HepG2 (cell line): ENCODE measurements at regions not wholly inside any gene's neighbourhood (a gene's known extent, or its start where the extent isn't known, plus 50 kb on each side); places are given as distances from the start of the nearest gene placed in this dataset.

Experiments
- ATAC-seq: fragments of 200-7000 bp; cut with Tn5 transposase; 3 replicates; pipeline ENCODE4 v1.9.1; 2020; ENCODE audit warnings: mild to moderate bottlenecking, moderate library complexity
- BruUV-seq: library from RNA; stranded (reverse); fragments of 400-500 nt; replicated peaks from 2 replicates; lab custom pipeline; 2021; lab: Mats Ljungman, UMichigan
- CTCF ChIA-PET: fragments of 300-600 bp; formaldehyde crosslinking; extraction: SDS; loops from one replicate; lab custom pipeline; 2021; ENCODE audit warnings: low total read pairs, inconsistent platforms, low intra/inter-chr PET ratio; lab: Yijun Ruan, JAX
- POLR2A ChIA-PET: fragments of 350-600 bp; sonication (Branson Sonifier 250); formaldehyde crosslinking; loops from one replicate; lab custom pipeline; 2020; ENCODE audit warnings: antibody characterized with exemption, inconsistent platforms; lab: Yijun Ruan, JAX
- DNase-seq: peaks from one replicate; pipeline ENCODE4 v3.0.0-alpha.2; 2015; ENCODE audit warnings: low spot score
- FAIRE-seq: peaks from 3 replicates; lab custom pipeline; 2011; peaks lifted over from hg19 to GRCh38; lab: Jason Lieb, UNC
- H2AFZ ChIP-seq: one replicate; pipeline ENCODE4 v1.6.1; 2011; ENCODE audit warnings: low read length, inconsistent platforms
- H3K27ac ChIP-seq: fragments of 300-600 bp; 3 replicates; pipeline ENCODE4 v1.8.0; 2011; ENCODE audit warnings: mixed run types, mild to moderate bottlenecking, mixed read lengths, low read length, inconsistent platforms; ENCODE audit not compliant: insufficient read depth; ENCODE audit errors: extremely low read length
- H3K27me3 ChIP-seq, 2 experiments: fragments of 200-600 bp in 1 of 2; 2 replicates in 1 of 2; 3 replicates in 1 of 2; pipeline versions ENCODE4 v1.6.0 to v1.8.0; 2011; ENCODE audit warnings: low read length in 2 of 2, mild to moderate bottlenecking in 2 of 2, moderate library complexity in 2 of 2, inconsistent platforms in 1 of 2; ENCODE audit not compliant: insufficient read depth in 2 of 2, control insufficient read depth in 1 of 2
- H3K36me3 ChIP-seq, 2 experiments: fragments of 200-600 bp in 1 of 2; replicated peaks in 1 of 2; 2 replicates in 1 of 2; 3 replicates in 1 of 2; pipeline versions ENCODE4 v1.5.1 to v1.8.0; 2011; ENCODE audit warnings: low read length in 2 of 2, inconsistent platforms in 1 of 2; ENCODE audit not compliant: insufficient read depth in 2 of 2, control insufficient read depth in 1 of 2
- H3K4me1 ChIP-seq: 2 replicates; pipeline ENCODE4 v1.5.1; 2012; ENCODE audit warnings: low read length, inconsistent platforms; ENCODE audit not compliant: insufficient read depth
- H3K4me2 ChIP-seq: 2 replicates; pipeline ENCODE4 v1.6.0; 2011; ENCODE audit warnings: low read depth, low read length, inconsistent platforms
- H3K4me3 ChIP-seq, 3 experiments: fragments of 200-600 bp in 1 of 3; sonication (generic), shearing (Covaris generic) in 1 of 3; replicated peaks in 1 of 3; 2 replicates each; pipeline ENCODE4 v1.5.1; 2011 to 2016; ENCODE audit warnings: low read length in 3 of 3, inconsistent platforms in 2 of 3, low read depth in 2 of 3, mild to moderate bottlenecking in 2 of 3, control low read depth in 1 of 3, mixed read lengths in 1 of 3; ENCODE audit not compliant: insufficient read depth in 1 of 3
- H3K79me2 ChIP-seq: one replicate; pipeline ENCODE4 v1.6.1; 2011; ENCODE audit warnings: low read length, inconsistent platforms; ENCODE audit not compliant: insufficient read depth
- H3K9ac ChIP-seq: 2 replicates; pipeline ENCODE4 v1.6.0; 2011; ENCODE audit warnings: mild to moderate bottlenecking, low read depth, low read length, inconsistent platforms; ENCODE audit not compliant: insufficient read depth
- H3K9me3 ChIP-seq: 2 replicates; pipeline ENCODE4 v1.5.1; 2012; ENCODE audit warnings: mild to moderate bottlenecking, low read length
- H4K20me1 ChIP-seq: 2 replicates; pipeline ENCODE4 v1.6.0; 2011; ENCODE audit warnings: inconsistent platforms, mild to moderate bottlenecking, low read length, moderate library complexity; ENCODE audit not compliant: insufficient read depth
- HMG20B ChIP-seq: conservative IDR thresholded peaks from 2 replicates; pipeline ENCODE4 v1.6.1; 2016; ENCODE audit warnings: missing genetic modification reagents, missing compliant biosample characterization
- KDM6A ChIP-seq: IDR thresholded peaks from 2 replicates; pipeline ENCODE4 v1.6.1; 2016; ENCODE audit warnings: low read depth
- POLR2A ChIP-seq, 2 experiments: IDR thresholded peaks; 2 replicates each; pipeline ENCODE4 v1.6.1; 2011; ENCODE audit warnings: low read depth in 2 of 2, low read length in 2 of 2, mild to moderate bottlenecking in 1 of 2, moderate library complexity in 1 of 2; ENCODE audit not compliant: insufficient read depth in 1 of 2
- SAFB2 ChIP-seq: sonication (generic); formaldehyde crosslinking; IDR thresholded peaks from 2 replicates; pipeline ENCODE4 v1.5.1; 2020; ENCODE audit warnings: missing genetic modification reagents, low read depth, mild to moderate bottlenecking, borderline replicate concordance
- SMYD3 ChIP-seq: sonication (generic); formaldehyde crosslinking; IDR thresholded peaks from 2 replicates; pipeline ENCODE4 v1.8.1; 2023; ENCODE audit warnings: mild to moderate bottlenecking, missing genetic modification reagents
- SOX5 ChIP-seq: IDR thresholded peaks from 2 replicates; pipeline ENCODE4 v1.6.1; 2016; ENCODE audit warnings: borderline replicate concordance
- TAF15 ChIP-seq: fragments of 200-400 bp; formaldehyde crosslinking; IDR thresholded peaks from one replicate; pipeline ENCODE4 v1.6.1; 2018; ENCODE audit warnings: mild to moderate bottlenecking, low read depth, low read length; ENCODE audit not compliant: poor library complexity, severe bottlenecking
- ZNF160 ChIP-seq: sonication (generic); formaldehyde crosslinking; IDR thresholded peaks from 2 replicates; pipeline ENCODE4 v1.8.0; 2022; ENCODE audit warnings: mild to moderate bottlenecking, inconsistent platforms, missing genetic modification reagents
- ZNF441 ChIP-seq: sonication (generic); formaldehyde crosslinking; IDR thresholded peaks from 2 replicates; pipeline ENCODE4 v1.7.0; 2021; ENCODE audit warnings: missing genetic modification reagents, borderline replicate concordance
- WGBS: methylation state at CpG from one replicate; pipeline ENCODE4 v1.1.6; 2017; ENCODE audit warnings: low lambda C conversion rate; 5-methylcytosine and 5-hydroxymethylcytosine counted together
- in situ Hi-C: cut with HindIII; loops from 2 replicates; pipeline ENCODE4 v1.10.0; 2017; ENCODE audit warnings: low pct_unique_long_range_greater_than_20kb; ENCODE audit not compliant: extremely low pct_ligation_motif_present
- intact Hi-C: fragments of 100-400 bp; cut with micrococcal nuclease; formaldehyde crosslinking; loops from one replicate; pipeline ENCODE4 v1.10.0; 2022; ENCODE audit not compliant: unreplicated experiment
- TF ChIP-seq, protein P1 (sequence below): sonication (generic); formaldehyde crosslinking; IDR thresholded peaks from 2 replicates; pipeline ENCODE4 v1.4.0; 2020; ENCODE audit warnings: low read depth, mild to moderate bottlenecking, missing genetic modification reagents
- TF ChIP-seq, protein P2 (sequence below): sonication (generic); formaldehyde crosslinking; IDR thresholded peaks from 2 replicates; pipeline ENCODE4 v1.5.1; 2020; ENCODE audit warnings: missing genetic modification reagents, mild to moderate bottlenecking, borderline replicate concordance
- TF ChIP-seq, protein P3 (sequence below): sonication (generic); formaldehyde crosslinking; IDR thresholded peaks from 2 replicates; pipeline ENCODE4 v1.9.0; 2021; ENCODE audit warnings: missing genetic modification reagents, borderline replicate concordance
- TF ChIP-seq, protein P4 (sequence below), 2 experiments: sonication (generic) in 1 of 2; formaldehyde crosslinking in 1 of 2; IDR thresholded peaks; 2 replicates each; pipeline versions ENCODE4 v1.4.0 to v1.6.1; 2016 to 2020; ENCODE audit warnings: borderline replicate concordance in 1 of 2, low read depth in 1 of 2, mild to moderate bottlenecking in 1 of 2, missing genetic modification reagents in 1 of 2

DNA sequence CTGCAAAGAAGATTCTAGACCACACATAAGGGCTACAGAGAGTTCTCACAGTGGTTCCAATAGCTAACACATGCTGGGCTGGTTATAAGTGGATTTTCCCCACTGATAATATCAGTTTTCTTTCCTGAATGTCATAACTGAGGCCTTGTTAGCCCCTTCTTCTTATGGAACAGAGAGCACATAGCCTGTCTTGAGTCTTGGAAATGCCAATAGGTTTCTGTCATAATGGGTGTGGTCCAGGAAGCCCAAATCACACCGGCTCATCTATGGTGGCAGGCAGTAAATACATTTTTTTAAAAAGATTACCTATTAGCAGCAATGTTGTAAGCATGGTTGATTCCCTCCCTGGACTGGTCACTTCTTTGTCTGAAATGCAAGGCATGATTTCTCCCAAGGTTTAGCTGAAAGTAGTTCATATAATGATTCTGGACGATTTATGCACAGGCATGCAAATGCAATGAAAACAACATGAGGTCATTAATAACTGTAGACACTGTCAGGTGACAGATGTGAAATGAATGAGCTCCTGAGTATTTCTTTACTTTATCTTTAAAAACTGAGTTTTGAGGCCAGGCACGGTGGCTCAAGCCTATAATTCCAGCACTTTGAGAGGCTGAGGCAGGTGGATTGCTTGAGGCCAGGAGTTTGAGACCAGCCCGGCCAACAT is 67.2 kb upstream of the ATP2C1 start:
- no peak for ATAC-seq
- ChIA-PET CTCF (no interaction called here), POLR2A (no interaction called here)
- H3K4me1 ChIP-seq, result no peaks in the 10 kb centered on the region
- TF ChIP-seq SMYD3 (no peak), SOX5 (CRISPR knock-in tag) (no peak), HMG20B (CRISPR knock-in tag) (no peak), POLR2A (IDR thresholded peaks at IDR 0.05; ENCODE audit: insufficient read depth in 1 of 2, low read depth in 2 of 2, low read length in 2 of 2) (no peak), SAFB2 (CRISPR knock-in tag) (no peak), KDM6A (CRISPR knock-in tag) (no peak), ZNF160 (CRISPR knock-in tag) (no peak), TAF15 (no peak), ZNF441 (CRISPR knock-in tag) (no peak)
- TF ChIP-seq, protein P1, sequence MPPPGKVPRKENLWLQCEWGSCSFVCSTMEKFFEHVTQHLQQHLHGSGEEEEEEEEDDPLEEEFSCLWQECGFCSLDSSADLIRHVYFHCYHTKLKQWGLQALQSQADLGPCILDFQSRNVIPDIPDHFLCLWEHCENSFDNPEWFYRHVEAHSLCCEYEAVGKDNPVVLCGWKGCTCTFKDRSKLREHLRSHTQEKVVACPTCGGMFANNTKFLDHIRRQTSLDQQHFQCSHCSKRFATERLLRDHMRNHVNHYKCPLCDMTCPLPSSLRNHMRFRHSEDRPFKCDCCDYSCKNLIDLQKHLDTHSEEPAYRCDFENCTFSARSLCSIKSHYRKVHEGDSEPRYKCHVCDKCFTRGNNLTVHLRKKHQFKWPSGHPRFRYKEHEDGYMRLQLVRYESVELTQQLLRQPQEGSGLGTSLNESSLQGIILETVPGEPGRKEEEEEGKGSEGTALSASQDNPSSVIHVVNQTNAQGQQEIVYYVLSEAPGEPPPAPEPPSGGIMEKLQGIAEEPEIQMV (CRISPR knock-in tag), result no peak
- TF ChIP-seq, protein P2, sequence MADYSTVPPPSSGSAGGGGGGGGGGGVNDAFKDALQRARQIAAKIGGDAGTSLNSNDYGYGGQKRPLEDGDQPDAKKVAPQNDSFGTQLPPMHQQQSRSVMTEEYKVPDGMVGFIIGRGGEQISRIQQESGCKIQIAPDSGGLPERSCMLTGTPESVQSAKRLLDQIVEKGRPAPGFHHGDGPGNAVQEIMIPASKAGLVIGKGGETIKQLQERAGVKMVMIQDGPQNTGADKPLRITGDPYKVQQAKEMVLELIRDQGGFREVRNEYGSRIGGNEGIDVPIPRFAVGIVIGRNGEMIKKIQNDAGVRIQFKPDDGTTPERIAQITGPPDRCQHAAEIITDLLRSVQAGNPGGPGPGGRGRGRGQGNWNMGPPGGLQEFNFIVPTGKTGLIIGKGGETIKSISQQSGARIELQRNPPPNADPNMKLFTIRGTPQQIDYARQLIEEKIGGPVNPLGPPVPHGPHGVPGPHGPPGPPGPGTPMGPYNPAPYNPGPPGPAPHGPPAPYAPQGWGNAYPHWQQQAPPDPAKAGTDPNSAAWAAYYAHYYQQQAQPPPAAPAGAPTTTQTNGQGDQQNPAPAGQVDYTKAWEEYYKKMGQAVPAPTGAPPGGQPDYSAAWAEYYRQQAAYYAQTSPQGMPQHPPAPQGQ (CRISPR knock-in tag), result no peak
- TF ChIP-seq, protein P3, sequence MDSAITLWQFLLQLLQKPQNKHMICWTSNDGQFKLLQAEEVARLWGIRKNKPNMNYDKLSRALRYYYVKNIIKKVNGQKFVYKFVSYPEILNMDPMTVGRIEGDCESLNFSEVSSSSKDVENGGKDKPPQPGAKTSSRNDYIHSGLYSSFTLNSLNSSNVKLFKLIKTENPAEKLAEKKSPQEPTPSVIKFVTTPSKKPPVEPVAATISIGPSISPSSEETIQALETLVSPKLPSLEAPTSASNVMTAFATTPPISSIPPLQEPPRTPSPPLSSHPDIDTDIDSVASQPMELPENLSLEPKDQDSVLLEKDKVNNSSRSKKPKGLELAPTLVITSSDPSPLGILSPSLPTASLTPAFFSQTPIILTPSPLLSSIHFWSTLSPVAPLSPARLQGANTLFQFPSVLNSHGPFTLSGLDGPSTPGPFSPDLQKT (CRISPR knock-in tag), result no peak
- TF ChIP-seq, protein P4, sequence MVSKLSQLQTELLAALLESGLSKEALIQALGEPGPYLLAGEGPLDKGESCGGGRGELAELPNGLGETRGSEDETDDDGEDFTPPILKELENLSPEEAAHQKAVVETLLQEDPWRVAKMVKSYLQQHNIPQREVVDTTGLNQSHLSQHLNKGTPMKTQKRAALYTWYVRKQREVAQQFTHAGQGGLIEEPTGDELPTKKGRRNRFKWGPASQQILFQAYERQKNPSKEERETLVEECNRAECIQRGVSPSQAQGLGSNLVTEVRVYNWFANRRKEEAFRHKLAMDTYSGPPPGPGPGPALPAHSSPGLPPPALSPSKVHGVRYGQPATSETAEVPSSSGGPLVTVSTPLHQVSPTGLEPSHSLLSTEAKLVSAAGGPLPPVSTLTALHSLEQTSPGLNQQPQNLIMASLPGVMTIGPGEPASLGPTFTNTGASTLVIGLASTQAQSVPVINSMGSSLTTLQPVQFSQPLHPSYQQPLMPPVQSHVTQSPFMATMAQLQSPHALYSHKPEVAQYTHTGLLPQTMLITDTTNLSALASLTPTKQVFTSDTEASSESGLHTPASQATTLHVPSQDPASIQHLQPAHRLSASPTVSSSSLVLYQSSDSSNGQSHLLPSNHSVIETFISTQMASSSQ (IDR thresholded peaks at IDR 0.05; ENCODE audit: low read depth), result no peak
- TF ChIP-seq, protein P4 (CRISPR knock-in tag; IDR thresholded peaks at IDR 0.05; ENCODE audit: borderline replicate concordance), result no peak
- TF ChIP-seq, all 625 proteins: peak for 0
- intact Hi-C loops (no loop called here), in situ Hi-C loops (no loop called here)
- no peak for FAIRE-seq
- DNase-seq, result no peak
- H3K4me3 ChIP-seq, result no peak overlapping the region
- H3K27me3 ChIP-seq, result peaks cover 0 to under 1% of the 10 kb centered on the region in 2 experiments; a peak in 1 of 5 replicates
- no peaks in the 10 kb centered on the region for H3K9me3 ChIP-seq
- no peaks in the 10 kb centered on the region for H4K20me1 ChIP-seq
- no peak overlapping the region for H3K27ac ChIP-seq
- H3K36me3 ChIP-seq, result no peaks in the 10 kb centered on the region
- 56% methylated on average over 4 of the region's 4 CpGs for WGBS
- H3K79me2 ChIP-seq, result no peaks in the 10 kb centered on the region
- no peak overlapping the region for H3K9ac ChIP-seq
- H2AFZ ChIP-seq, result no peak overlapping the region
- no TSS peak for BruUV-seq
- no peak overlapping the region for H3K4me2 ChIP-seq
